Left renal cortex interstitium (tissue), 4 donors: ENCODE measurements at regions not wholly inside any gene's neighbourhood (a gene's known extent, or its start where the extent isn't known, plus 50 kb on each side); places are given as distances from the start of the nearest gene placed in this dataset.
A peak's percentile ranks its signal among the peaks of the same experiment; 100 is the strongest.

Experiments
- DNase-seq, 4 donors: peaks; one replicate each; pipeline ENCODE4 v3.0.0-alpha.2; 2013; ENCODE audit warnings: low read depth in 4 of 4, low spot score in 2 of 4, missing footprints in 1 of 4

- no peak for DNase-seq
Observed at GRCh38 chr11:87444993-87445392, 407.3 kb downstream of the TMEM135 start.

DNA sequence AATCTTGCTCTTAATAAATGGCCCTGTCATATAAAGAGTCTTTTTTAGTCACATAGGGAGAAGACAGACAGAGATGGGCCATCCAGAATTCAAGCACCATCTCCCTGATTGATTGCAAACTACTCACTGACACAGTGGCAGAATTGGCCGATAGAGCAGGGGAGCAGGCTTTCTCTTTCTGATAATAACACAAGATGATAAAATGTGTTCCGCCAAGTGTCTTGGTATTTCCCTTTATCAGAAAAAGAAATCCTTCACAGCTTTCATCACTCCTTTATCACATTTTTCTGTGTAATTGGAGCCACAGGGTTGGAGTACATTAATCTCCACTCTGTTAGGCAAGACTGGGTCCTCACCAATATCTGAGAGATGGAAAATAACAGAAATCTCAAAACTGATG, 406.0 kb downstream of the TMEM135 start:
- no peak for DNase-seq

DNA sequence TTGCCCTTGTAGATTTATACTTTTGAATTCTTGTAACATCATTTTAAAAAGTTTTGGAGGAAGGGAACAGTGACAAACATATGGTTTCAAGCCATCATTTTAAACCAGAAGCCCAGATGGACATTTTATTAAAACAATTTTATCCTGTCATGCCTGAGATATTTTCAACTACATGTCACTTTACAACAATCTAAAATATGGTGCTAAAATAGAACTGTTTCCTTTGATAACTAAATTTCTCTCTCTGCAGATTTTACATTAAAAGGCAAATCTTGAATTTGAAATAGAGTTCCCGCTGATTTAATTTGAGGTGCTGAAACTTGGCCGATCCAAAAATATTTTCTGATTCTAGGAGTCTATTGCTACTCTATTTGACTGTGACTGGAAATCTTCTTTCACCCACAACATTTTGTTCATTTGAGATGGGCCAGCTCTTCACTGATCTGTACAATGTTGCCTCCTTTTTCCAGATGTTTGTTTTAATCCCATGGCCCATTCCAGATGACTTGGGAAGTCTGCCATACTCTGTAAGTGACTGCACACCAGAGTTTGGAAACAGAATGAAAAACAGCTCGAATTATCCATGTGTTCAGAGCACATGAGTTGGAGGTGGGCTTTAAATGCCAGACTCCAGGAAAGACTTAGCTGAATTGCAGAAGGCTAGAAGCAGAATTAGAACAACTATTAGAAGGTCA, 402.5 kb downstream of the TMEM135 start:
- DNase-seq, result no peak

DNA sequence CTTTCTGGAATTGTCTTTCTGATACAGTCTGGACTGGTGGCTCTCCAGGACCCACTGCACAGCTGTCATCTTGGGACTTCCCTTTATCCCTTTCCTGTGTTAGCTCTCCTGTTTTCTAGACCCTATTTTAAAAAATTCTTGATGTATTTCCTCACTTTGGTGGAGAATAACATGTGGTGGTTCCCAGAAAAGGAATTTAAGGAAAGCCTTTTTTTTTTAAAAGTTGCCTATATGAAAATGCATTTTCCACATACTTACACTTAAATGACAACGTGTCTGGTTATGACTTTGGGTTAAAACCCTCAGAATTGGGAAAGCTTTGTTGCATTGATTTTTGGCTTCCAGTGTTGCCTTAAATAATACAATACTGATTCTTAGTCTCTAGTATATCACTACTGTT, 400.7 kb downstream of the TMEM135 start:
- no peak for DNase-seq

GRCh38 chr11:87437844-87438223, 400.1 kb downstream of the TMEM135 start:
- DNase-seq, result no peak

DNA sequence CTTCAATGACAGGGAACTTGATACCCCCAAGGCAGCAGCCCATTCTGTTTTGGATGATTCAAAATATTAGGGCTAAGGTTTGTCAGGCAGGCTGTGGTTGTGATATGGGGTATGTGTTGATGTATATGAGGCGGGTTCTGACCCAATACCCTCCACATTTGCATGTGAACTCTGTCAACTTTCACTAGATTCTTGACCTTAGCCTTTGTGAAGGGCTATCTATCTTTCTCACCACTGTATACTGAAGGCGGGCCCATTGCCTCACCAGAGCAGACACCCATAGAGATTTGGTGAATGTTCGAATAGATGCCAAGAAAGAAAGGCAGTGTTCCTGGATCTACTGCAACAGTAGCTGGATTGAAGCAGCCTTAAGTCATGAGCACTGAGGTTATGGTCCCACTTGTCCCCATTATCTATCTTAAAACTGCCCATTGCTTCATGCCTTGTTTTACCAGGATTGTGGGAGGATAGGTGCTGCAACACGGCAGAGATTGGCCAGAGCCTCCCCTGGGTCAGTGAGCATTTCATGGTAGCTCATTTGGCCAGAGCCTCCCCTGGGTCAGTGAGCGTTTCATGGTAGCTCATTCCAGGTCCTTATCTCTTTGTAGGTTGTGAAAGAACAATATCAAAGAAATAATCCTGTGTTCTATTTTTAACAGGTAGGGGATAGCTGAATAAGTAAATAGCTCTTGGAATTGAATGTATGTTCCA, 399.6 kb downstream of the TMEM135 start:
- no peak for DNase-seq

GRCh38 chr11:87432022-87432421, 394.3 kb downstream of the TMEM135 start:
- DNase-seq, result no peak

- DNase-seq, result no peak
Observed at GRCh38 chr11:87431392-87431791, 393.7 kb downstream of the TMEM135 start.

DNA sequence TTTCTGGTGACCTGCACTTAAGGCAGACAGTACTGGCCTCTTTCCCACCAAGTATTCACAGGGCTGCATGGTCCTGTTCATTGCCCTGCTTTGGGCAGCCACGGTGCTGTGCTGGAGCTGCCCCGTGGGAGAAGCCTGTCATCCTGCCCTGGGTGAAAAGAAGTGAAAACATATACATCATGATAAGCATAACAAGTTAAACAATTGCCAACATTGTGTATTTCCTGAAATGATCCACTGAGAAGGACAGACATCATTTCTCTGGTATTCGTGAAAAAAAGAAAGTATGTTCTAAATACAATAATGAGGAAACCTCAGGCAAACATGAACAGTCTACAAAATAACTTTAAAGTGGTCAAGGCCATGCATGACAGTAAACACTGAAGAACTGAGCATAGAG, 393.1 kb downstream of the TMEM135 start:
- no peak for DNase-seq

DNA sequence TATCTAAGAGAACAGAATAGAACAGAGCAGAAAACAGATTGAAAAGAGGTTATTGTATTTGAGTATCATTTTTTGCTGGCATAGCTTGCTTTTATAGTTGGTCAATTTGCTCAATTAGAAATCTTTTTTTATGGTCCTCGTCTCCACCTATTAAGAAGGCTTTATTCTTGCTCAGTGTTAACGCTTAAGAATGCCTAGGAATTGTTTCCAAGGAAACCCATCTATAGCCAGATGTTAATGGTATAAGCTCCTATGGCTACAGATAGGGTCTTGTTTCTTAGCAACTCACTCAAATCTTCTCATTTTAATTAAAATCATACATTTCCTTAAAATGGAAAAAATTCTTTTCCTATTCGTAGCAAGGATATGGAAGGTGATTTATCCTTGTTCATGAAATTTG, 392.3 kb downstream of the TMEM135 start:
- no peak for DNase-seq

GRCh38 chr11:87428266-87428665, 390.5 kb downstream of the TMEM135 start:
- no peak for DNase-seq

DNA sequence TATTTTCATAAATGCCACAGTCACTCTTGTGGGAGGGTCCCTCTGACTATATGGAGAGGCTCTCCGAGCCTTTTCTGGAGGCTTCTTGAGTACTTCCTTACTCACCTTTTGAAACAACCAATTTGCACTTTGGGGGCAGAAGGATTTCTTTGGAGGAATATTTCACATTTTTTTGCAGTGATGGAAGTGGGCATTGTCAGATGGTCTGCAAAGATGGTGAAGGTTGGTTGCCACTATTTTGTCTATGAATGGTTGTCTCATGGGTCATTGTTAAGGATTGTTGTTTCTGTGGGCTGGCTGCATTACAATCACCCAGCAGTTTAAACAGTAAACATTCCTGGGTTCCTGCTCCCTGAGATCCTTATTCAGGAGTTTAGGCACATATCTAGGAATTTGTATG, 388.2 kb downstream of the TMEM135 start:
- DNase-seq, result no peak

- no peak for DNase-seq
Observed at GRCh38 chr11:87425391-87425790, 387.7 kb downstream of the TMEM135 start.

DNA sequence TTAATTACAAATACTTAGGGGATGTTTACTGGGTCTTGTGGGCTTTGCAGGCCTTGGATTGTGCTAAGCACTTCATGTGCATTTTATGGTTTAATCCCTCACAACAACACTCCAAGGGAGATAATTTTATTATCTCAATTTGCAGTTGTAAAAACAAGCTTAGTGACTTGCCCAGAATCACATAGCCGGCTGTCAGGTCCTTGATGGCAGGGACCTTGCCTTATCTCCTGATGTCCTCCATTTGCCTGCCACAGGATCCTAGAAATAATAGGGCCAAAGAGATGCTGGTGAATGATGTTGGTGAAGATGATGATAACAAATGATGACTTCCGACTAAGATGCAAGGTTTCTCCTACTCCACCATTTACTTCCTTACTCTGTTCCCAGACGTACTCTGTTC, 385.4 kb downstream of the TMEM135 start:
- no peak for DNase-seq

DNA sequence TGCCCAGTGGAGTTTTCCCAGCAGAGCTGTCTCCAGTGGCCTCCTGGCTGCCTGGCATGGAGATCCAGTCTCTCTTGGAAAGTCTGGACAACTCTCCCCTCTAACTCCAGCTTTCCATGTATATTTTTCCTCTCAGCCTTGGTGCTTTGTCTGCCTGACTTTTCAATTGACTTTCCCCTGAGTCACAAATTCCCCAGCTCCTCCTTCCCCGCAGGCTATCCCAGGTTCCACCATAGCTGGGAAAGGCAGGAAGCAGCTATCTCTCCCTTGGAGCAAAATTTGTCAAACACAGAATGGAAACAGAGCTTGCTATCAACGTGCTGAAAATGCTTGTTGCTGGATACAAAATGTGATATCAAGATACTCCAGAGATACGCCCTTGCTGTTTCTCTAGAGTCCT, 384.8 kb downstream of the TMEM135 start:
- no peak for DNase-seq

DNA sequence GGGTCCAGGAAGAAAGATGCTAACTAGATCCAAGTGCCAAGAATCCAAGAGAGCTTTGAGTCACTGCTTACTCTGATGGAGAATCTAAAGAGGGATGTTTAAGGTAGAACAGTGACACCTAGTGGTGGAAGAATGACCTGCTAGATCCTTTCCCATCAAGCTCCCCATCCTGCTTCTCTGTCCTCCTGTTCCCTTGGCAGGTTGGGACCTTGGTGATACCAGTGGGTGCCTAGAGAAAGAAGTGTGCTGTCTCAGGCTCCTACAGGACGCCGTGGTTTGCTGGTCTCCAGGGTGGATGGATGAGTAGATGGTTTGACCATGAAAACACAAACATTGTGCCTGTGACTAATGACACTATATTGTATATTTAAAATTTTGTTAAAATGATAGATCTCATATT, 383.7 kb downstream of the TMEM135 start:
- DNase-seq, result peak; percentile 22 to 60 (median 58)

- DNase-seq, result no peak
Observed at GRCh38 chr11:87417951-87418350, 380.2 kb downstream of the TMEM135 start.

GRCh38 chr11:87405843-87406242, 368.1 kb downstream of the TMEM135 start:
- DNase-seq, result no peak

DNA sequence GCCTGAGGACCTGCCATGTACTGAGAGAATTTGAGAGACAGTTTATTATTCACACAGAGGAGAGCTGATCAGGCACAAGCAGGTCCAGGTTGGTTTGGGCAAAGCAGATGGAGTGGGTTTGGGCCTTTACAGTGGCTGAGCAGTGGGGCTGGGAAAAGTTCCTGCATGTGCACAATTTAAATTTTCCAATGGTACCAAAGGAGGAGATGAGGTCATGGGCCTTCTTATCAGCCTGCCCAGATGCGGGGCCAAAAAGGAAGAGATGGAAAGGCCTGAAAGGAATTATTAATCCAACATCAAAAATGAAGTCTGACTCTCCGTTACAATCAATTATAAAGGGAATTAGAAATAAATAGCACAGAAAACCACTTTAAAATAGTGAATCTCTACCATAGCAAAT, 367.6 kb downstream of the TMEM135 start:
- no peak for DNase-seq

- no peak for DNase-seq
Observed at GRCh38 chr11:87401653-87402052, 363.9 kb downstream of the TMEM135 start.

GRCh38 chr11:87399341-87399740, 361.6 kb downstream of the TMEM135 start:
- no peak for DNase-seq

DNA sequence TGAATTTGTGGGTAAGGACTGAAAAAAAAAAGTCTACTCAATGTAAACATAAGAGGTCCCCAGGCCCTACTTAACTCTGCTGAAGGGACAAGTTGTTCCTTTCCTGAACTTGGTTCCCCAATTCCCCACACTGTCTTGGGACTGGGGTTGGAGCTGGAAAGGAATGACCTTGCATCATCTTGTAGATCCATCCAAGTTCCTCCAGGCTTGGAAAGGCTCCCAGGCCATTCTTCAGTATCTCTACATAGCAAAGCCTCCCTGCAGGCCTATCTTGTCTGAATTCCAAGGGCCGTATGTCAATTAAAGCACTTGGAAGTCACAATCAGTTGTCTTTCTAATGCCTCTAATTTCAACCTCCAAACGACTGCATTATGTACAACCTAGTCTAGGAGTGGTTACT, 361.2 kb downstream of the TMEM135 start:
- DNase-seq, result no peak
